ENCODE measurements at regions not wholly inside any gene's neighbourhood (a gene's known extent, or its start where the extent isn't known, plus 50 kb on each side); places are given as distances from the start of the nearest gene placed in this dataset.

GRCh38 chr2:239590995-239591915, 190.4 kb upstream of the HDAC4 start:
- no peak for DNase-seq (ENCODE audit: low read depth in 1 of 2, low spot score in 1 of 2)
- TF ChIP-seq JUND (IDR thresholded peaks at IDR 0.05; ENCODE audit: low read depth), result no peak
- in situ Hi-C loops (cut with HindIII; ENCODE audit: low pct_unique_long_range_greater_than_20kb, low sequenced_read_pairs), result no loop called here

GRCh38 chr2:239590276-239590675, 189.5 kb upstream of the HDAC4 start:
- TF ChIP-seq JUND (IDR thresholded peaks at IDR 0.05; ENCODE audit: low read depth), result no peak
- in situ Hi-C loops (cut with HindIII; ENCODE audit: low pct_unique_long_range_greater_than_20kb, low sequenced_read_pairs), result no loop called here
- no peak for DNase-seq (ENCODE audit: low read depth in 1 of 2, low spot score in 1 of 2)

- in situ Hi-C loops (cut with HindIII; ENCODE audit: low pct_unique_long_range_greater_than_20kb, low sequenced_read_pairs), result no loop called here
- TF ChIP-seq JUND (IDR thresholded peaks at IDR 0.05; ENCODE audit: low read depth), result no peak
- DNase-seq (ENCODE audit: low read depth in 1 of 2, low spot score in 1 of 2), result no peak
Observed at GRCh38 chr2:239589833-239590232, 189.0 kb upstream of the HDAC4 start.

DNA sequence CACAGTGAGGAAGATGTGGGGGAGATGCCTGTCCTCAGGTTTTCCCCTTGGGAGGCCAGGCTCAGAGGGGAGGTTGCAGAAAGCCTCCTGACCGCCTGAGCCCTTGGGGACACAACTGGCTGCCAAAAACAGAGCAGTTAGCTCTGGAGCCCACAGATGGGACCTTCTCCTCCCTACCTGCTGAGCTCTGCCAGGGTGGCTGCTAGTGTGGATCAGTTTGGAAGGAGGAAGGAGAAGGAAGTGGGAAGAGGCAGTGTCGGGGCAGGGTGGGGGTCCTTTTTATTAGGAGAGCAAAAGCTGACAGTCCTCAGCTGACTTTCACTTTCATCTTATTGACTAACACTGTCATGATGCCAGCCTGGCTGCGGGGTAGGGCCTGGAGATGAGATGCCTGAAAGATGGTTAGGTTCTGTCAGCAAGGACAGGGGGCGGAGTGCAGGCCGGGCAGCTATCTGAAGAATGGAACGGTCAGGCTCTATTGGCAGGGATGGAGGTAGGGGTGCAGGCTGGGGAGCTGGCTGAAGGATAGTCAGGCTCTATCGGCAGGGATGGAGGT, 188.5 kb upstream of the HDAC4 start:
- in situ Hi-C loops (cut with HindIII; ENCODE audit: low pct_unique_long_range_greater_than_20kb, low sequenced_read_pairs), result no loop called here
- DNase-seq (ENCODE audit: low read depth in 1 of 2, low spot score in 1 of 2), result no peak
- TF ChIP-seq JUND (IDR thresholded peaks at IDR 0.05; ENCODE audit: low read depth), result no peak

DNA sequence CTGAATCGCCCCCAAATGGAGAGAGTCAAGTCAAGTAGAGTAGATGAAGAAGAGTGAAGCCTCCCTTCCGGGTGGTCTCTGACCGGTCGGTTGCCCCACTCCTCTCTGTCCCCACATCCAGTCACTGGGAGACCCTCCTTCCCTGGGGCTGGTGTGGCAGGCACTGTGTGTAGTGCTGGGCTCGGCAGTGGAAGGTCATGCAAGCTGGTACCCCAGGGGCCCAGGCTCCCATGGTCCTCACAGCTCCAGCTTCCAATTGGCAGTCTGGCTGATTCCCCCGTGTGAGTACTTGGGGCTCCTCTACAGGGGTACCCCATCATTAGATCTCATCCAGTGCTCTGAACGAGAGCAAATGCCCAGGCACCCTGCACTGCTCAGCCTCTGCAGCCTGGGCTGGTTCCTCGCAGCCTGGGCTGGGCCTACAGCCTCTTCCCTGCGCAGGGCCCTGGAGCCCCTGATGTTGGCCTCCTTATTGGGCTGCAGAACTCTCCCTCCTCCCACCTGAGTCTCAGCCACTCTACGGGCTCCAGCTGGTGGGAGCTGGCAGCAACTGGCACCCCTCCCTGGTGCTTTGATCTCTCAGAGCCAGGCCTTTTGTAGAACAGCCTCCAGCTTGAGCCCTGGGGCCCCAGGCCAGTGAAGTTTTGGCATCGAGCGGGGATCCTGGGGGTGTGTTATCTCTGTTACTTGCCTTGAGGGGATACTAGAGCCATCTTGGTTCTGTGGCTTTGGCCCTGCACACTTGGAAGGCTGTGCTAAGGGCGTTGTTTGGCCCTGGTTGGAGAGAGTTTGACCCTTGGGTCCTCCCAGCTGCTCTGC, 187.8 kb upstream of the HDAC4 start:
- TF ChIP-seq JUND (IDR thresholded peaks at IDR 0.05; ENCODE audit: low read depth), result no peak
- in situ Hi-C loops (cut with HindIII; ENCODE audit: low pct_unique_long_range_greater_than_20kb, low sequenced_read_pairs), result no loop called here
- DNase-seq (ENCODE audit: low read depth in 1 of 2, low spot score in 1 of 2), result no peak

- in situ Hi-C loops (cut with HindIII; ENCODE audit: low pct_unique_long_range_greater_than_20kb, low sequenced_read_pairs), result no loop called here
- DNase-seq (ENCODE audit: low read depth in 1 of 2, low spot score in 1 of 2), result no peak
- no peak for TF ChIP-seq JUND (IDR thresholded peaks at IDR 0.05; ENCODE audit: low read depth)
Observed at GRCh38 chr2:239587841-239588240, 187.0 kb upstream of the HDAC4 start.

DNA sequence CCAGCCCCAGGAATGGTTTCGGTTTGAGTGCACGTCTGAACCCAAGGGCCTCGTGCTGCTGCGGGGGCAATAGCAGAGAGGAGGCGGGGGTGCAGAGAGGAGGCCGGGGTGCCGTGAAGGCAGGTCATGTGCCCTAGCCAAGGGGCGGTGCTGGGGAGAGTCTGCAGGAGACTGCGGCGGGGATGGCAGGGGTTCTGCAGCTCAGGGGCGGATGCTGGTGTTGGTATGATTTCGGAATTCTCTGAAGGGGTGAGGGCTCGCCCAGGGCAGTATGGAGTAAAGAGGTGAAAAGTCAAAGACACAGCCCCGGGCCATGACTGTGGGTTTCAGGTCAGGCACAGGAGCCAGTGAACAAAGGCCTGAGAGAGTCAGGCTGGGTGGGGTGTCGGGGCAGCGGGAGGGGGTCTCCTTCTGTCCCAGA, 186.5 kb upstream of the HDAC4 start:
- TF ChIP-seq JUND (IDR thresholded peaks at IDR 0.05; ENCODE audit: low read depth), result no peak
- in situ Hi-C loops (cut with HindIII; ENCODE audit: low pct_unique_long_range_greater_than_20kb, low sequenced_read_pairs), result no loop called here
- no peak for DNase-seq (ENCODE audit: low read depth in 1 of 2, low spot score in 1 of 2)

DNA sequence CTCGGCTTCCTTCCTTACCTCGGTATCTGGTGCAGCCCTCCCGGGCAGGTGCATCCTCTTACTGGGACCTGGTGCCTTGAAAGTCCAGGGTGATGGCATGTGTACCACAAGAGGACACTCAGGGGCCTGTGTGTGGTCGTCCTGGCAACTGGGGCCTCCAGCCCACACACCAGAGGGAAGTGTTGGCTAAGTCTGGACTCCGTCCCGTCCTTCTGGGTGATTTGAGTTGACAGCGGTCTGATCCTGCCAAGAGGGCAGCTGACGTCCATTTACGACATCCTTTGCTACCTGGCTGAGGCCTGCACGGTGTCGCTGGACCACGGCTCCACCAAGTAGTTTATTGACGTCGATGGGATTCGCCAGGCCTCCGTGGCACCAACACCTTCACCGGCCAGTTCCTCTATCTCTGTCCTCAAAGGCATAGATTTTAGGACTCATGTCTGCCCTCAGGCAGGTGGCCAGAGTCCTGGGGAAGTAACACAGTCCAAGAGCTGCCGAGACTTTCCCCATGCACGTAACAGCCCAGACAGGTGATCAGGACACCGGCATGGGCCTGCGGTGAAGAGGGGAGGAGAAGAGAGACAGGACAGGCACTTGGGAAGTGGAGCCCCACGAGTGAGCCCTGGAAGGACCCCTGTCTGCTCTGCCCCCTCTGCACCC, 186.0 kb upstream of the HDAC4 start:
- TF ChIP-seq JUND (IDR thresholded peaks at IDR 0.05; ENCODE audit: low read depth), result no peak
- in situ Hi-C loops (cut with HindIII; ENCODE audit: low pct_unique_long_range_greater_than_20kb, low sequenced_read_pairs), result no loop called here
- no peak for DNase-seq (ENCODE audit: low read depth in 1 of 2, low spot score in 1 of 2)

DNA sequence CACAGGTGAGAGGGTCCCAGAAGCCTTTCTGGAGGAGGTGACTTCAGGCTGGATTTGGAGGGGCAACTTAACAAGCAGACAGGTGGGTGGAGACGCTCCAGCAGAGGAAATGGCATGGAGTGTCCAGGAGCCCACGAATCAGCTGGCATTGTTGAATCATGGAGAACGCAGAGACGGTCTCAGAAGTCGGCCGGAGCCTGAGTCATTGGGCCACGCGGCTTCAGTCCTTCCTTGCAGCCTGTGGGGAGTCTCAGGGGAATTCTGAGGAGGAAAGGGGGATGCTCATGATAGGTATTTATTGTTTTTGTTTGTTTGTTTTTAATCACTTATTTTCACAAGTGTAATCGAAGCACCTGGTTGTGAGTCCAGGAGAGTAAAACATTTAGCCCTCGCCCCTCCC, 184.6 kb upstream of the HDAC4 start:
- in situ Hi-C loops (cut with HindIII; ENCODE audit: low pct_unique_long_range_greater_than_20kb, low sequenced_read_pairs), result no loop called here
- no peak for TF ChIP-seq JUND (IDR thresholded peaks at IDR 0.05; ENCODE audit: low read depth)
- no peak for DNase-seq (ENCODE audit: low read depth in 1 of 2, low spot score in 1 of 2)

GRCh38 chr2:239584986-239585385, 184.2 kb upstream of the HDAC4 start:
- in situ Hi-C loops (cut with HindIII; ENCODE audit: low pct_unique_long_range_greater_than_20kb, low sequenced_read_pairs), result no loop called here
- no peak for TF ChIP-seq JUND (IDR thresholded peaks at IDR 0.05; ENCODE audit: low read depth)
- no peak for DNase-seq (ENCODE audit: low read depth in 1 of 2, low spot score in 1 of 2)

- DNase-seq (ENCODE audit: low read depth in 1 of 2, low spot score in 1 of 2), result no peak
- TF ChIP-seq JUND (IDR thresholded peaks at IDR 0.05; ENCODE audit: low read depth), result no peak
- in situ Hi-C loops (cut with HindIII; ENCODE audit: low pct_unique_long_range_greater_than_20kb, low sequenced_read_pairs), result no loop called here
Observed at GRCh38 chr2:239583879-239584859, 183.3 kb upstream of the HDAC4 start.
